Endothelial cell of umbilical vein (primary cell): ENCODE measurements at regions not wholly inside any gene's neighbourhood (a gene's known extent, or its start where the extent isn't known, plus 50 kb on each side); places are given as distances from the start of the nearest gene placed in this dataset.

Source experiments
- CTCF ChIP-seq, 2 donors: IDR thresholded peaks; 1 replicate in 1 of 2; 2 replicates in 1 of 2; pipeline ENCODE4 v1.5.1; 2011; ENCODE audit warnings: low read length in 2 of 2, mild to moderate bottlenecking in 2 of 2, moderate library complexity in 2 of 2, control low read depth in 1 of 2, inconsistent platforms in 1 of 2, low read depth in 1 of 2; ENCODE audit not compliant: insufficient read depth in 1 of 2; ENCODE audit errors: extremely low read depth in 1 of 2
- EZH2 ChIP-seq: IDR thresholded peaks from 2 replicates; pipeline ENCODE4 v1.6.1; 2012; ENCODE audit warnings: borderline replicate concordance, low read depth, mild to moderate bottlenecking, moderate library complexity, low read length, inconsistent platforms; ENCODE audit not compliant: severe bottlenecking
- FOS ChIP-seq: IDR thresholded peaks from 2 replicates; pipeline ENCODE4 v1.6.1; 2011; ENCODE audit warnings: mild to moderate bottlenecking, low read length, moderate library complexity, borderline replicate concordance; ENCODE audit not compliant: insufficient read depth
- JUN ChIP-seq: IDR thresholded peaks from 2 replicates; pipeline ENCODE4 v1.6.1; 2011; ENCODE audit warnings: borderline replicate concordance, low read depth; ENCODE audit not compliant: insufficient read length, insufficient read depth
- MAX ChIP-seq: IDR thresholded peaks from 2 replicates; pipeline ENCODE4 v1.6.1; 2011; ENCODE audit not compliant: insufficient read depth, insufficient read length
- MYC ChIP-seq: IDR thresholded peaks from one replicate; pipeline ENCODE4 v1.6.1; 2011; ENCODE audit warnings: mild to moderate bottlenecking, low read depth, low read length
- POLR2A ChIP-seq: IDR thresholded peaks from 2 replicates; pipeline ENCODE4 v1.6.1; 2012; ENCODE audit warnings: low read depth, mild to moderate bottlenecking, control low read depth, low read length
- POLR2AphosphoS5 ChIP-seq: IDR thresholded peaks from 2 replicates; pipeline ENCODE4 v1.6.1; 2012; ENCODE audit warnings: low read depth, mild to moderate bottlenecking, control low read depth, low read length, moderate library complexity; ENCODE audit not compliant: insufficient read depth

GRCh38 chr13:37984357-37984756 lies 114.8 kb upstream of the TRPC4 start:
- TF ChIP-seq CTCF (IDR thresholded peaks at IDR 0.05; ENCODE audit: extremely low read depth in 1 of 2, insufficient read depth in 1 of 2, low read depth in 1 of 2, low read length in 2 of 2) (no peak), JUN (no peak), MAX (no peak), EZH2 (no peak), POLR2AphosphoS5 (no peak), MYC (no peak), POLR2A (no peak), FOS (no peak)
